ENCODE measurements at regions not wholly inside any gene's neighbourhood (a gene's known extent, or its start where the extent isn't known, plus 50 kb on each side); places are given as distances from the start of the nearest gene placed in this dataset.

DNA sequence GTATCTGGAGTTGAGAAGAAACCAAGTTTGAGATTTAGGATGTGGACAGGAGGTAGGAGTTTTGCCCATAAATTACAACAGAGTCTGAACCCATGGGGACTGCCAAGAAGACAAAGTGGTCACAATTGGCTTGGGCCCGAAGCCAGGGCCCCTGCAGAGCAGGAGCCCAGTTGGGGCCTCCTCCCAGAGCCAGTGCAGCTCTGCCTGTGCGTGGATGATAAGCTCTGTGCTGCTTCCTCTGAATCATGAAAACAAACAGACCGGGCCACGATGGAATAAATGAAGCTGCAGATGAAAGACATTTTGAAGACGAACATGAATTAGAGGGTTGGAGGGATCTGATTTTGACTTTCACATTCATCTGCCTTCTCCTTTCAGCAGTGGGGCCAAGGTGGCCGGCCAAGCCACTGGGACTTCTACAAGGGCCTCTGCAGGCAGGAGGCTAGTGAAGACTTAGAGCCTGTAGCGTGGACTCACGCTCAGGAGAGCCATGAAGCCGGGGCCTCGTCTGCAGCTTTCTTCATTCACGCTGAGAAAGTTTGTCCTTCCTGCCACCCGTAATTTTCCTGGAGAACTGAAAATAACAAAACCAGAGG lies 156.8 kb upstream of the LYZL1 start:
- CTCF ChIA-PET: interaction anchor here (1.0 to 1.6 kb wide), 4 partner anchors 12 to 468 kb away, joined by 3 to 5 read pairs (median 4); no protein-coding TSS in a partner anchor
- ATAC-seq (no peak), FAIRE-seq (no peak), DNase-seq (ENCODE audit: low read depth, low spot score) (no peak)
- SMC1A ChIA-PET (ENCODE audit: uncharacterized antibody, unreplicated experiment): no interaction called here
- no peaks in the 10 kb centered on the region for H3K9me3 ChIP-seq (replicated peaks; ENCODE audit: control insufficient read depth, insufficient read depth, low read length)
- H3K9ac ChIP-seq (ENCODE audit: control insufficient read depth, insufficient read depth, low read length): no peak overlapping the region
- TF ChIP-seq ZNF384 (IDR thresholded peaks at IDR 0.05; ENCODE audit: borderline replicate concordance, low read depth, low read length) (no peak), WRNIP1 (IDR thresholded peaks at IDR 0.05; ENCODE audit: borderline replicate concordance, low read depth, low read length) (no peak), CHD2 (IDR thresholded peaks at IDR 0.05; ENCODE audit: borderline replicate concordance, low read depth, low read length) (no peak), BHLHE40 (IDR thresholded peaks at IDR 0.05; ENCODE audit: borderline replicate concordance in 1 of 2, low read depth in 2 of 2, low read length in 1 of 2) (no peak)
- TF ChIP-seq, protein P1, sequence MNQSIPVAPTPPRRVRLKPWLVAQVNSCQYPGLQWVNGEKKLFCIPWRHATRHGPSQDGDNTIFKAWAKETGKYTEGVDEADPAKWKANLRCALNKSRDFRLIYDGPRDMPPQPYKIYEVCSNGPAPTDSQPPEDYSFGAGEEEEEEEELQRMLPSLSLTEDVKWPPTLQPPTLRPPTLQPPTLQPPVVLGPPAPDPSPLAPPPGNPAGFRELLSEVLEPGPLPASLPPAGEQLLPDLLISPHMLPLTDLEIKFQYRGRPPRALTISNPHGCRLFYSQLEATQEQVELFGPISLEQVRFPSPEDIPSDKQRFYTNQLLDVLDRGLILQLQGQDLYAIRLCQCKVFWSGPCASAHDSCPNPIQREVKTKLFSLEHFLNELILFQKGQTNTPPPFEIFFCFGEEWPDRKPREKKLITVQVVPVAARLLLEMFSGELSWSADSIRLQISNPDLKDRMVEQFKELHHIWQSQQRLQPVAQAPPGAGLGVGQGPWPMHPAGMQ (IDR thresholded peaks at IDR 0.05; ENCODE audit: borderline replicate concordance): no peak
- TF ChIP-seq, protein P2, sequence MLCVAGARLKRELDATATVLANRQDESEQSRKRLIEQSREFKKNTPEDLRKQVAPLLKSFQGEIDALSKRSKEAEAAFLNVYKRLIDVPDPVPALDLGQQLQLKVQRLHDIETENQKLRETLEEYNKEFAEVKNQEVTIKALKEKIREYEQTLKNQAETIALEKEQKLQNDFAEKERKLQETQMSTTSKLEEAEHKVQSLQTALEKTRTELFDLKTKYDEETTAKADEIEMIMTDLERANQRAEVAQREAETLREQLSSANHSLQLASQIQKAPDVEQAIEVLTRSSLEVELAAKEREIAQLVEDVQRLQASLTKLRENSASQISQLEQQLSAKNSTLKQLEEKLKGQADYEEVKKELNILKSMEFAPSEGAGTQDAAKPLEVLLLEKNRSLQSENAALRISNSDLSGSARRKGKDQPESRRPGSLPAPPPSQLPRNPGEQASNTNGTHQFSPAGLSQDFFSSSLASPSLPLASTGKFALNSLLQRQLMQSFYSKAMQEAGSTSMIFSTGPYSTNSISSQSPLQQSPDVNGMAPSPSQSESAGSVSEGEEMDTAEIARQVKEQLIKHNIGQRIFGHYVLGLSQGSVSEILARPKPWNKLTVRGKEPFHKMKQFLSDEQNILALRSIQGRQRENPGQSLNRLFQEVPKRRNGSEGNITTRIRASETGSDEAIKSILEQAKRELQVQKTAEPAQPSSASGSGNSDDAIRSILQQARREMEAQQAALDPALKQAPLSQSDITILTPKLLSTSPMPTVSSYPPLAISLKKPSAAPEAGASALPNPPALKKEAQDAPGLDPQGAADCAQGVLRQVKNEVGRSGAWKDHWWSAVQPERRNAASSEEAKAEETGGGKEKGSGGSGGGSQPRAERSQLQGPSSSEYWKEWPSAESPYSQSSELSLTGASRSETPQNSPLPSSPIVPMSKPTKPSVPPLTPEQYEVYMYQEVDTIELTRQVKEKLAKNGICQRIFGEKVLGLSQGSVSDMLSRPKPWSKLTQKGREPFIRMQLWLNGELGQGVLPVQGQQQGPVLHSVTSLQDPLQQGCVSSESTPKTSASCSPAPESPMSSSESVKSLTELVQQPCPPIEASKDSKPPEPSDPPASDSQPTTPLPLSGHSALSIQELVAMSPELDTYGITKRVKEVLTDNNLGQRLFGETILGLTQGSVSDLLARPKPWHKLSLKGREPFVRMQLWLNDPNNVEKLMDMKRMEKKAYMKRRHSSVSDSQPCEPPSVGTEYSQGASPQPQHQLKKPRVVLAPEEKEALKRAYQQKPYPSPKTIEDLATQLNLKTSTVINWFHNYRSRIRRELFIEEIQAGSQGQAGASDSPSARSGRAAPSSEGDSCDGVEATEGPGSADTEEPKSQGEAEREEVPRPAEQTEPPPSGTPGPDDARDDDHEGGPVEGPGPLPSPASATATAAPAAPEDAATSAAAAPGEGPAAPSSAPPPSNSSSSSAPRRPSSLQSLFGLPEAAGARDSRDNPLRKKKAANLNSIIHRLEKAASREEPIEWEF (IDR thresholded peaks at IDR 0.05; ENCODE audit: insufficient replicate concordance, low read depth, low read length): no peak
- TF ChIP-seq, protein P3, sequence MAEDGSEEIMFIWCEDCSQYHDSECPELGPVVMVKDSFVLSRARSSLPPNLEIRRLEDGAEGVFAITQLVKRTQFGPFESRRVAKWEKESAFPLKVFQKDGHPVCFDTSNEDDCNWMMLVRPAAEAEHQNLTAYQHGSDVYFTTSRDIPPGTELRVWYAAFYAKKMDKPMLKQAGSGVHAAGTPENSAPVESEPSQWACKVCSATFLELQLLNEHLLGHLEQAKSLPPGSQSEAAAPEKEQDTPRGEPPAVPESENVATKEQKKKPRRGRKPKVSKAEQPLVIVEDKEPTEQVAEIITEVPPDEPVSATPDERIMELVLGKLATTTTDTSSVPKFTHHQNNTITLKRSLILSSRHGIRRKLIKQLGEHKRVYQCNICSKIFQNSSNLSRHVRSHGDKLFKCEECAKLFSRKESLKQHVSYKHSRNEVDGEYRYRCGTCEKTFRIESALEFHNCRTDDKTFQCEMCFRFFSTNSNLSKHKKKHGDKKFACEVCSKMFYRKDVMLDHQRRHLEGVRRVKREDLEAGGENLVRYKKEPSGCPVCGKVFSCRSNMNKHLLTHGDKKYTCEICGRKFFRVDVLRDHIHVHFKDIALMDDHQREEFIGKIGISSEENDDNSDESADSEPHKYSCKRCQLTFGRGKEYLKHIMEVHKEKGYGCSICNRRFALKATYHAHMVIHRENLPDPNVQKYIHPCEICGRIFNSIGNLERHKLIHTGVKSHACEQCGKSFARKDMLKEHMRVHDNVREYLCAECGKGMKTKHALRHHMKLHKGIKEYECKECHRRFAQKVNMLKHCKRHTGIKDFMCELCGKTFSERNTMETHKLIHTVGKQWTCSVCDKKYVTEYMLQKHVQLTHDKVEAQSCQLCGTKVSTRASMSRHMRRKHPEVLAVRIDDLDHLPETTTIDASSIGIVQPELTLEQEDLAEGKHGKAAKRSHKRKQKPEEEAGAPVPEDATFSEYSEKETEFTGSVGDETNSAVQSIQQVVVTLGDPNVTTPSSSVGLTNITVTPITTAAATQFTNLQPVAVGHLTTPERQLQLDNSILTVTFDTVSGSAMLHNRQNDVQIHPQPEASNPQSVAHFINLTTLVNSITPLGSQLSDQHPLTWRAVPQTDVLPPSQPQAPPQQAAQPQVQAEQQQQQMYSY (CRISPR knock-in tag; IDR thresholded peaks at IDR 0.05): no peak
- no peak overlapping the region for H3K4me2 ChIP-seq (ENCODE audit: control insufficient read depth, insufficient read depth)
- H3K27me3 ChIP-seq (replicated peaks in 1 of 2; ENCODE audit: control insufficient read depth in 2 of 2, insufficient read depth in 2 of 2, low read length in 1 of 2): no peaks in the 10 kb centered on the region
- H3K4me1 ChIP-seq (ENCODE audit: control insufficient read depth, insufficient read depth, low read length): no peaks in the 10 kb centered on the region
- POLR2A ChIA-PET: no interaction called here
- intact Hi-C loops (cut with micrococcal nuclease; ENCODE audit: unreplicated experiment): loop anchor here (5.0 kb wide), 1 partner anchor 470 kb away; no protein-coding TSS in a partner anchor
- H2AFZ ChIP-seq (ENCODE audit: control insufficient read depth, low read depth, low read length): no peak overlapping the region
- no peak overlapping the region for H3K4me3 ChIP-seq
- no peaks in the 10 kb centered on the region for H4K20me1 ChIP-seq (ENCODE audit: control insufficient read depth, insufficient read depth)
- no peak overlapping the region for H3K27ac ChIP-seq (ENCODE audit: control insufficient read depth, insufficient read depth)
- in situ Hi-C loops (cut with MboI): no loop called here
- RAD21 ChIA-PET (ENCODE audit: unreplicated experiment): interaction anchor here (0.6 to 1.6 kb wide), 2 partner anchors 410 to 468 kb away, joined by 3 to 4 read pairs; no protein-coding TSS in a partner anchor
- no peaks in the 10 kb centered on the region for H3K79me2 ChIP-seq (ENCODE audit: control insufficient read depth, insufficient read depth, low read length)
- no TSS peak for BruUV-seq (replicated peaks)
- WGBS (ENCODE audit: insufficient coverage, insufficient replicate concordance, low lambda C conversion rate, missing lambda C conversion rate): 19% methylated on average over 12 of the region's 12 CpGs
- no peaks in the 10 kb centered on the region for H3K36me3 ChIP-seq (ENCODE audit: control insufficient read depth in 2 of 2, insufficient read depth in 2 of 2, low read length in 1 of 2)

Data from GM12878 (cell line).